ENCODE measurements at regions not wholly inside any gene's neighbourhood (a gene's known extent, or its start where the extent isn't known, plus 50 kb on each side); places are given as distances from the start of the nearest gene placed in this dataset.

DNA sequence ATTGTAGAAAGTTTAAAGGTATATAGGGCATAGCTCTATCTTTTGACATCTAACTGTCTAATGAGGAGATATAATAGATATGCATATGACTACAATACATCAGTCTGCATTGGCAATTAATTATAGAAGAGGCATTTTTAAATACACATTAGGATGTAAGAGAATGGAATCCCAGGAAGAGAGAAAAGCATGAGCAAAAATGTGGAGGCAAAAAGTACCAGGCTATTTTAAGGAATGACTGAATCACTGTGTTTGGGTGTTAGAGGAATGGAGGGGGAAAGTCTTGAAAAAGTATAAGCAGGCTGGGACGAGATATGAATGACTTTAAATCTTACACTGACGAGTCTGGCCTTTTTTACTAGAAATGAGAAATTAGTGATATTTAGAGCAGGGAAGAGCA is 138.4 kb upstream of the ZNF462 start:
- Mint-ChIP-seq H3K4me1 (no peaks in the 10 kb centered on the region), H3K27ac (no peak overlapping the region), H3K36me3 (no peaks in the 10 kb centered on the region), H3K9me3 (no peaks in the 10 kb centered on the region), H3K27me3 (peaks cover 3% of the 10 kb centered on the region), H3K4me3 (no peak overlapping the region)
- DNase-seq, result no peak

DNA sequence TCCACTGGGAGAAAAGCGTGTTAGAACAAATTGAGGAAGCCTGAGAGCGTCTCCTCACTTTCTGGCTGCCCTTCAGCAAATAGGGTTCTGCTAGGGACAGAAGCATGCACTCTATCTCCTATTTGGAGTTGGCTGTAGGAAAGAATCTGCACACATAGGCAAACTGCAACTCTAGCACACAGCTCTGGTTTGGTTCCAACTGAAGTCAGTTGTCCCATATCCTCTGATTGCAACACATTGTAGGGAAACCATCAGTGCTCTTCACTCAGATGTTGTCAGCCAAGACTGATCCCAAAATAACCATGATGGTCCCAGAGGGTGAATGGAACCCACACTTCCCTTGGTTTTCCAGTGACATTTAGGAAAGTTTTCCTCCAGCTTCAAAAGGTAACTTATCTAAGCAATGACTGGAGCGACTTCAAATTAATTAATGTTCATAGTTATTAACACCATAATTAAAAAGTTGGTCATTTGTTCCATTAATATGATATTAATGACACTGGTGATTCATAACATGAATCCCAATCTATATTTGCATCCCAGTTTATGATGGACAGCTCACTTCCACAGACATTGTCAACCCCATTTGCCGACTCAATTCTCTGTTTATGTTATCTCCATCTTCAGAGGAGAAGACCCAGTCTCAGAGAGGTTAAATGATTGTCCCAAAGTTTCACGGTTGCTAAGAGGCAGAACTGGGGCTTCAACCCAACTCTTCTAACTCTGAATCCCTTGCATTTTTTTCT is 136.7 kb upstream of the ZNF462 start:
- Mint-ChIP-seq H3K4me1 (no peaks in the 10 kb centered on the region), H3K9me3 (no peaks in the 10 kb centered on the region), H3K27ac (no peak overlapping the region), H3K4me3 (no peak overlapping the region), H3K27me3 (peaks cover 3% of the 10 kb centered on the region), H3K36me3 (no peaks in the 10 kb centered on the region)
- no peak for DNase-seq

DNA sequence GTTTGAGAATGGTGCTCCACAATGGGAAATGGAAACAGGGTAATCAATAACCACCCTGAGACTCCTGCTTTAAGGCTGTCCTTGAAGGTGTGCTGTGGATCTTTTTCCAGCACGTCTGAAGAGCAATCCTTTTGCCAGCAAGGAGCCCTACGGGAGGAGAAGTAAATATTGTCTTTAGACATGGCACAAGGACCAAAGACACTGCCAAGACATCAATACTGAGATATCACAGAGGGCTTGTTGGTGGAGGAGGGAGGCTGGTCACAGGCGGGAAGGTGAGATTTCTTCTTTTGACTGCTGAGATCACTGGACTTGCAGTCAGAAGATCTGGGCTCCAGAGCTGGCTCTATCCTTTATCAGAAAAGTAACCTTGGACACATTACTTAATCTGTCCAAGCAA is 135.0 kb upstream of the ZNF462 start:
- H3K4me3 Mint-ChIP-seq, result no peak overlapping the region
- no peaks in the 10 kb centered on the region for H3K9me3 Mint-ChIP-seq
- no peak overlapping the region for H3K27ac Mint-ChIP-seq

DNA sequence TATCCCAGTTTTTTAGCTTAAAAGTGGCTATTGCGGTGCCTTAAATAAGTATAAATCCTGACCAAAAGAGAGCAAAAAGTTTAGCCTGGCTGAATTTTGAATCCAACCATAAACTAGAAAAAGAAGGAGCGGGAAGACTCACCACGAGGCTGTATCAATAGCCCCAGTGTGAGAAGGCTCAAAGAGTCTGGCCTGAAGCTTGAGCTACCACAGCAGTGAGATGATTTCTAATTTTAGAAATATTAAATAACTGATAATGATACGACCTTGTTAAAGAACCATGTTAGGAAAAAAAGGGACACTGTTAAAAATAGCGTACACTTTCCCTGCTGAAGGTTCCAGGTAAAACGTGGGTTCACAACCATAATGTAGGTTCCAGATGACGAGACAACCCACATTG is 134.1 kb upstream of the ZNF462 start:
- H3K4me1 Mint-ChIP-seq, result no peaks in the 10 kb centered on the region
- H3K27me3 Mint-ChIP-seq, result peaks cover 3% of the 10 kb centered on the region
- no peak for DNase-seq
- H3K36me3 Mint-ChIP-seq, result no peaks in the 10 kb centered on the region
- no peak overlapping the region for H3K27ac Mint-ChIP-seq
- no peaks in the 10 kb centered on the region for H3K9me3 Mint-ChIP-seq
- H3K4me3 Mint-ChIP-seq, result no peak overlapping the region

More for the DNA sequence above, 135.0 kb upstream of the ZNF462 start:
- DNase-seq, result no peak
- H3K4me1 Mint-ChIP-seq, result no peaks in the 10 kb centered on the region
- H3K36me3 Mint-ChIP-seq, result no peaks in the 10 kb centered on the region
- H3K27me3 Mint-ChIP-seq, result peaks cover 3% of the 10 kb centered on the region

DNA sequence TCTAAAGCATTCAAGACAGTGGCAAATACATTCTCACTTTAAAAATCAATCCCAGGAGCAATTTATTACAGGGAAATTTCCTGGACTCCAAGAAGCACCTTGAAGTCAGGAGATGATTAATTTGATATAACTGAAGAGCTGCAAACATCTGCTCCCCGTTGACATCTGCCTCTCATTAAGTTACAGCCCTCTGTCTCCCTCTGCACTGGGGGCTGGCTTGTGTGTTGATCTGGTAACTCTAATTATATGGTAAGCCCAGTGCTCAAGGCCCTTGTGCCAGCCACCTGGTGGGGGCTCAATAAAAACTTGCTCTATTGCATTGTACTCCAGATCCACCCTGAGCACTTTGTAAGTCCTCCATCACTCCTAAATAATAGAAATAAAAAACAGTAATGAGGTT is 131.1 kb upstream of the ZNF462 start:
- Mint-ChIP-seq H3K36me3 (no peaks in the 10 kb centered on the region), H3K27ac (no peak overlapping the region), H3K4me3 (no peak overlapping the region), H3K27me3 (no peaks in the 10 kb centered on the region), H3K9me3 (no peaks in the 10 kb centered on the region), H3K4me1 (no peaks in the 10 kb centered on the region)
- DNase-seq, result no peak

DNA sequence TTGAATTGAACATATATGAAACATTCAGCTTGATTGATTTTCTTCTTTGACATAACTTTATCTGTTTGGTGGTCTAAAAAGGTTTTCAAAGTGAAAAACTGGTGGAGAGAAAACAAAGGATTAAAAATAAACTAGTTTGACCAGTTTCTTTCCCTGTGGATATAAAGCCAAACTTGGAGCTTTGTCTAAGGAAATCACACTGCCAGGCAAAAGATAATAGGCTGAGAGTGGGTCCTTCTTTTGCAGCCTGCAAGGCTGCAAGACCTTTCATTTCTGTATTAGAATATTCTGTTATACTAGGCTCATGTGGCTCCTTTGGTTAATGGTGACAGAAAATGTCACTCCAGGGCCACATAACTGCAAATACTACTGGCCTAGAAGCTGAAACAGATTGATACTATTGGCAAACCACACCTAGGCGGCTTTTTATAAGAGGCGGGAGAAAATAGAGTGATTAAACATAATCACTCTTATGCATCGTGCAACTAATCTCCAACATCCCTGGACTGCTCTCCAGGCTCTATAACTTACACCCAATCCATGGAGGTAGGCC is 129.1 kb upstream of the ZNF462 start:
- H3K36me3 Mint-ChIP-seq, result no peaks in the 10 kb centered on the region
- no peak for DNase-seq
- H3K4me3 Mint-ChIP-seq, result no peak overlapping the region
- H3K4me1 Mint-ChIP-seq, result no peaks in the 10 kb centered on the region
- no peaks in the 10 kb centered on the region for H3K27me3 Mint-ChIP-seq
- H3K9me3 Mint-ChIP-seq, result peaks cover 3% of the 10 kb centered on the region
- H3K27ac Mint-ChIP-seq, result no peak overlapping the region

DNA sequence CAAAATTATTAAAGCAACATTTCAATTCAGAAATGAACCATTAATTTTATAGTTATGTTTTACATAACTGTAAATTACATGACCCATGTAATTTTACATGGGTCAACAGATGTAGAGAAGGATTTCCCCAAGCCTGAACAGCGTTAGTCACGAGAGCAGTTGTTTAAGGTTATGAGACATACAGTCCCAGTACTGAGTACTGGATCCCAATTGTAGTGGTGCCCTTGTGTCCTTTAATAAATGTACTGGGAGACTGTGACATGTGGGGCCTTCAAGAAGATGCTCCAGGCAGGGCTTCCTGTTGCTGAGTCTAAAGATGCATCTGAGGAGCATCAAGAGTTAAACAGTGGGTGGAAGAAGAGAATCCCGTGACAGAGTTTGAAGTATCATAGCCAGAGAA is 125.5 kb upstream of the ZNF462 start:
- Mint-ChIP-seq H3K4me1 (no peaks in the 10 kb centered on the region), H3K9me3 (peaks cover 3% of the 10 kb centered on the region), H3K27me3 (no peaks in the 10 kb centered on the region), H3K4me3 (no peak overlapping the region), H3K27ac (no peak overlapping the region), H3K36me3 (no peaks in the 10 kb centered on the region)
- no peak for DNase-seq

DNA sequence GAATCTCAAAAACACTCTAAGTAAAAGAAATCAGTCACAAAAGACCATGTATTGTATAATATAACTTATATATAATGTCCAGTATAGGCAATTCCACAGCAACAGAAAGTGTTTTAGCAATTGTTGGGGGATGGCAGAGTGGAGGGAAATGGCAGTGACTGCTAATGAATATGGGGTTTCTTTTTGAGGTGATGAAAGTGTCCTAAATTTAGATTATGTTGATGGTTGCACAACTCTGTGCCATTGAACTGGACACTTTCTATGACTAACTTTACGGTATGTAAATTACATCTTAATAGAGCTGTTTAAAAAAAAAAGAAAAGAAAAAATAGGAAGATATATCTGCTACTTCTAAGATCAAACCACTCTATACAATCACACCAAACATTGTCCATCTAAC is 124.9 kb upstream of the ZNF462 start:
- Mint-ChIP-seq H3K27ac (no peak overlapping the region), H3K36me3 (no peaks in the 10 kb centered on the region), H3K27me3 (no peaks in the 10 kb centered on the region), H3K4me1 (no peaks in the 10 kb centered on the region), H3K4me3 (no peak overlapping the region), H3K9me3 (peaks cover 3% of the 10 kb centered on the region)
- DNase-seq, result no peak

DNA sequence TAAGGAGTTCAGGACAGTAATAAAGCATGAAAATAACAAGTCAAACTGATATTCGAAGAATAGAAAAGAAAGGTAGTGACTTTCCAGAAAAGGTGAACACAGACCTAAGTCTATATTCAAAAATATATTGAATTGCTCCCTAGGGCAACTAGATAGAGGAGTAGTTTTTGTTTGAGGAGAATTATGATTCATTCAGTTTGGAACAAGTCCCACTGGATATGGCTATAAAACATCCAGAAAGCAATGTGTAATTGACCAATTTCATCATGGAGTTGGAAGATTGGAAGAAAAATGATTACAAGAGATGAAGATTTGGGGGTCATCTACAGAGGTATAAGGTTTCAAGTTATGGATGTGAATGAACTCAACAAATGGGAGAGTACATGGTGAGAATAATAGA is 117.5 kb upstream of the ZNF462 start:
- no peak for DNase-seq

DNA sequence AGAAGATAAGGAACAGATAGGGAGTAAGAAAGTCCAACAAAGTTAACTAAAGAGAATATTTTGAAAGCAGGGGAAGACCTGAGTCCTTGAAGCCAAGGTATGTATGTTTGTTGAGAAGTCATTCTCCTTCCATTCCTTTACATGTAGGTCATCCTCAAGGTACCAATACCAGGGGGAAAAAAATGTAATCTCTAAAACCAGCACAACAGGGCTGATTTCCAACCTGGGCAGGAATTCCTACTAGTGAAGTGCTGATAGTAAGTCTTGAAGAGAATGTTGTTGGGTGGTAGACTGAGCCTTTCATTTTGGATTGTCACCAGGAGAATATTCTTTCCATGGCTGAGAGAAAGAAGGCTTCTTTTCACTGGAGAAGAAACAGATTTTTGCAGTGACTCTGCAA is 117.1 kb upstream of the ZNF462 start:
- no peaks in the 10 kb centered on the region for H3K27me3 Mint-ChIP-seq
- no peak overlapping the region for H3K4me3 Mint-ChIP-seq
- peaks cover 1% of the 10 kb centered on the region for H3K9me3 Mint-ChIP-seq
- no peak overlapping the region for H3K27ac Mint-ChIP-seq
- no peak for DNase-seq
- H3K36me3 Mint-ChIP-seq, result no peaks in the 10 kb centered on the region
- no peaks in the 10 kb centered on the region for H3K4me1 Mint-ChIP-seq

More for the DNA sequence above, 117.5 kb upstream of the ZNF462 start:
- Mint-ChIP-seq H3K27me3 (no peaks in the 10 kb centered on the region), H3K36me3 (no peaks in the 10 kb centered on the region), H3K4me1 (no peaks in the 10 kb centered on the region), H3K4me3 (no peak overlapping the region), H3K9me3 (peaks cover 1% of the 10 kb centered on the region), H3K27ac (no peak overlapping the region)

DNA sequence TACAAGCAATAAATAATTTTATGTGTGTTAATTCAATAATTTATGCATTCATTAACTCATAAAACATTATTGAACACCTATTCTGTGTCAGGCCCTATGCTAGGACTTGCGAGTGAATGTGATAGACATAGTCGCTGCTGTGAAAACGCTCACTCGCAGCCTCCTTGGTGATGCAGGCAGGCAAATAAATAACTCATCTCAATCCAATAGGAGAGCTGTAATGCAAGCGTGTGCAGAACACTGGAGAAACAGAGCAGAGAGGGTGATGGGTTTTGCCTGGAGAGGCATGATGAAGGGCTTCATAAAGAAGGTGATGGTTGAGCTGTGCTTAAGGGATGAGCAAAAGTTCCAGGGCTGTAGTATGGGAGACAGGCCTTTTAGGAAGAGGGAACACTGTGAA is 111.3 kb upstream of the ZNF462 start:
- no peaks in the 10 kb centered on the region for H3K27me3 Mint-ChIP-seq

DNA sequence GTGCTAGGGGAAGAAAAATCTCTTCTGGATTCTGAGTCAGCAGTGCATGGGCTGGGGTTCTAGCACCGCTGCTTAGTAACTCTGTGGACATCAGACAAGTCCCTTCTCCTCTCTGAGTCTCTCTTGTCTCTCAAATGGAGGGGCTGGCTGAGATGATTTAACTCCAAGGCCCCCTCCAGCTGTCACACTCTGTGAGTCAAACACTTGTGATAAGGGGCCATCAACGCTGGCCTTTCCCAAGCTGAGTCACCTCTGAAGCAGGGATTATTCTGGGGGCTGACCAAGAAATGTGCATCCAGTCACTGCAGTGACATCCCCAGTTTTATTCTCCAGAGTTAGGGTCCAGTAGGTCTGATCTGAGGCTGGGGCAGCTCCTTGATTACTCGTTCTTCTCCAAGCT is 110.4 kb upstream of the ZNF462 start:
- Mint-ChIP-seq H3K4me1 (no peaks in the 10 kb centered on the region), H3K27me3 (no peaks in the 10 kb centered on the region), H3K36me3 (no peaks in the 10 kb centered on the region), H3K27ac (no peak overlapping the region), H3K9me3 (no peaks in the 10 kb centered on the region), H3K4me3 (no peak overlapping the region)
- no peak for DNase-seq

More for the DNA sequence above, 111.3 kb upstream of the ZNF462 start:
- Mint-ChIP-seq H3K36me3 (no peaks in the 10 kb centered on the region), H3K9me3 (no peaks in the 10 kb centered on the region), H3K4me3 (no peak overlapping the region), H3K4me1 (no peaks in the 10 kb centered on the region), H3K27ac (no peak overlapping the region)
- no peak for DNase-seq

DNA sequence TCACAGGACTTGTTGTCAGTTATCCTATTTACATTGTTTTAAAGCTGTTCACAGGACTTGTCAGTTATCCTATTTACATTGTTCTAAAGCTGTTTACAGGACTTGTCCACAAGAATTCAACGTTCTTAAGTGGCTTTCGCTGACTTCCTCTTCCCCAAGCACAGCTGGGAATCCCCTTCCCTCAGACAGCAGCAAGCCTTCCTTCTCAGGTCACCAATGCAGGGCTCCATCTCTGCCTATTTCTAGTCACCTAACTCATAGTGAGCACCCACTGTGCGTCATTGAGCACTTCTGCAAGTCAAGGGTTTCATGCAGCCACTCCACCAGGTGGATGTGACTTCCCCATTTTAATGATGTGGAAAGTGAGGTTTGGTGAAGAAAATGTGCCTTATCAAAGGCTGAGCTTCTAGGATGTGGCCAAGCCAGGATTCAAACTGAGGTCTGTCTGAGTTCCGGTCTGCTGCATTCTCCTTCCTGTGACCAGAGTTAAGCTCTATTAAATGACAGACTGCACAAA is 109.8 kb upstream of the ZNF462 start:
- H3K9me3 Mint-ChIP-seq, result no peaks in the 10 kb centered on the region
- no peaks in the 10 kb centered on the region for H3K4me1 Mint-ChIP-seq
- H3K4me3 Mint-ChIP-seq, result no peak overlapping the region
- H3K27me3 Mint-ChIP-seq, result no peaks in the 10 kb centered on the region
- H3K36me3 Mint-ChIP-seq, result no peaks in the 10 kb centered on the region
- no peak for DNase-seq
- no peak overlapping the region for H3K27ac Mint-ChIP-seq

DNA sequence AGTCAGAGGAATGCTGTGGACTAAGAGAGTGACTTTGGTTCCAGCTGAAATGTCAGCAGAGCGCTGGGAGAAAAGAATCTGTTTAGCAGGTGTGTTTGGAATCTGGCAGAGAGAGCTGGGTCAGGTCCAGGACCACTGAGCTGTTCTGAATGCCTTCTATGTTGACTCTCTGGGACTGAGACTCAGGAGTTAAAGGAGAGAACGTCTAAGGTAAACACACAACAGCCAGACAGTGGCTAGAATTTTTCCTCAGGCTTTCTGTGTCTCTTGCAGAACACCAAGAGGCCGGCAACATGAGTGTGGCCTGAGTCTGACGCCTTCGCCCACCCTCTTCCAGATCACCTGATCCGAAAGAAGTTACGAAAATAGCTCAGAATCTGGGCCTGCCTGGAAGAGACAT is 107.2 kb upstream of the ZNF462 start:
- Mint-ChIP-seq H3K9me3 (no peaks in the 10 kb centered on the region), H3K4me1 (no peaks in the 10 kb centered on the region), H3K27ac (no peak overlapping the region), H3K4me3 (no peak overlapping the region), H3K27me3 (no peaks in the 10 kb centered on the region), H3K36me3 (no peaks in the 10 kb centered on the region)
- DNase-seq, result no peak

DNA sequence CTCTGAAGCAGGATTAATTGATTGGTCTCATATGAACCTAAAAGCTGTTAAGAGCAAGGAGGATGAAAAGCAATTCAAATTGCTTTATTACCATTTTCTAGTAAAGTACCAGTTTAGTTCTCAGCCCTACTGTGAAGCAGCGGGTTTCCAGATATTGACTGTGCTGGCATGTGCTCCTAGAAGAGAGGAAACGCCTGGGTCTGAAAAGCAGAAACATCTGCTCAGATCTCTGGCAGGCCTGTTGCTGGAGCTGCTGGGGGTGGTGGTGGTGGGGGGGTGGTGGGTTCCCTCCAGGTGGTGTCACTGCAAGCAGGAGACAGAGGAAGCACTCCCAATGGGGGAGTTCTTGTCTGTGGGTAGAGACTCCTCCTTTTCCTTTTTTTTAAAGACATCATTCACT is 105.5 kb upstream of the ZNF462 start:
- DNase-seq, result no peak
- H3K4me3 Mint-ChIP-seq, result no peak overlapping the region
- no peak overlapping the region for H3K27ac Mint-ChIP-seq
- H3K4me1 Mint-ChIP-seq, result no peaks in the 10 kb centered on the region
- no peaks in the 10 kb centered on the region for H3K36me3 Mint-ChIP-seq
- H3K9me3 Mint-ChIP-seq, result peaks cover under 1% of the 10 kb centered on the region
- no peaks in the 10 kb centered on the region for H3K27me3 Mint-ChIP-seq

DNA sequence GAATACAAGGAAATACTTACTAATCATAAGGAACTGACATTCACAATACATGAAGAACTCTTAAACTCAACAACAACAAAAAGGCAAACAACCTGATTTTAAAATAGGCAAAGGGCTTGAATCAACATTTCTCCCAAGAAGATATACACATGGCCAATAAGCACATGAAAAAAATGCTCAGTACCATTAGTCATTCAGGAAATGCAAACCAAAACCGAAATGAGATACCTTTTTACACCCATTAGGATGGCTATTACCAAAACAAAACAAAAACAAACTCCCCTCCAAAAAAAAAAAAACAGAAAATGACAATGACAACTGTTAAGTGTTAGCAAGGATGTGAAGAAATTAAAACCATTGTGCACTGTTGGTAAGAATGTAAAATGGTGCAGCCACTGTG is 104.1 kb upstream of the ZNF462 start:
- Mint-ChIP-seq H3K4me3 (no peak overlapping the region), H3K27me3 (no peaks in the 10 kb centered on the region), H3K9me3 (peaks cover 2% of the 10 kb centered on the region), H3K27ac (no peak overlapping the region), H3K36me3 (no peaks in the 10 kb centered on the region), H3K4me1 (no peaks in the 10 kb centered on the region)
- DNase-seq, result no peak
